ENCODE measurements at regions not wholly inside any gene's neighbourhood (a gene's known extent, or its start where the extent isn't known, plus 50 kb on each side); places are given as distances from the start of the nearest gene placed in this dataset.

GRCh38 chr3:159356606-159357005, 554.8 kb downstream of the MFSD1 start (continued):
- no peak for TF ChIP-seq REST (IDR thresholded peaks at IDR 0.05; ENCODE audit: low read depth, low read length)

GRCh38 chr3:159364511-159364910, 562.7 kb downstream of the MFSD1 start:
- H3K4me3 ChIP-seq (ENCODE audit: low read depth in 2 of 2, low read length in 1 of 2): no peak overlapping the region
- no peak for DNase-seq
- H3K27ac ChIP-seq (ENCODE audit: low read depth in 2 of 2, low read length in 1 of 2): no peak overlapping the region
- H3K9me2 ChIP-seq: no peaks in the 10 kb centered on the region
- CTCF ChIA-PET: no interaction called here
- TF ChIP-seq FOSL2 (IDR thresholded peaks at IDR 0.05; ENCODE audit: borderline replicate concordance, low read depth) (no peak), PBX3 (IDR thresholded peaks at IDR 0.05) (no peak), TAF1 (IDR thresholded peaks at IDR 0.05; ENCODE audit: borderline replicate concordance, low read depth, low read length) (no peak), GATA2 (CRISPR knock-in tag; IDR thresholded peaks at IDR 0.05) (no peak), MAX (IDR thresholded peaks at IDR 0.05; ENCODE audit: low read depth) (no peak), USF1 (IDR thresholded peaks at IDR 0.05; ENCODE audit: borderline replicate concordance, low read depth) (no peak), SMC3 (IDR thresholded peaks at IDR 0.05; ENCODE audit: low read depth, low read length) (no peak), NRF1 (IDR thresholded peaks at IDR 0.05; ENCODE audit: low read depth, low read length) (no peak), REST (IDR thresholded peaks at IDR 0.05; ENCODE audit: low read depth, low read length) (no peak), MXI1 (IDR thresholded peaks at IDR 0.05; ENCODE audit: low read depth, low read length) (no peak), MEF2A (IDR thresholded peaks at IDR 0.05; ENCODE audit: borderline replicate concordance, low read depth) (no peak), IRF3 (IDR thresholded peaks at IDR 0.05; ENCODE audit: low read depth, low read length) (no peak)
- H3K9me3 ChIP-seq: no peaks in the 10 kb centered on the region
- no peaks in the 10 kb centered on the region for H3K36me3 ChIP-seq (replicated peaks in 1 of 2; ENCODE audit: control insufficient read depth in 1 of 2, insufficient read depth in 2 of 2, low read length in 1 of 2)
- no peaks in the 10 kb centered on the region for H3K79me2 ChIP-seq (ENCODE audit: insufficient read depth)
- H3K4me2 ChIP-seq: no peak overlapping the region
- H3K27me3 ChIP-seq (ENCODE audit: insufficient read depth): no peaks in the 10 kb centered on the region
- H3K9ac ChIP-seq: no peak overlapping the region
- no peaks in the 10 kb centered on the region for H3K4me1 ChIP-seq (ENCODE audit: control insufficient read depth in 1 of 2, insufficient read depth in 2 of 2, low read depth in 1 of 2, low read length in 1 of 2)
- POLR2A ChIA-PET: no interaction called here
- no peaks in the 10 kb centered on the region for H3F3A ChIP-seq (replicated peaks; ENCODE audit: insufficient read depth)
- H4K20me1 ChIP-seq (ENCODE audit: insufficient read depth): no peaks in the 10 kb centered on the region
- no peak overlapping the region for H2AFZ ChIP-seq (ENCODE audit: low read depth)
- WGBS (ENCODE audit: low lambda C conversion rate): 9% methylated on average over 1 of the region's 1 CpG
